K562 (cell line): ENCODE measurements at regions not wholly inside any gene's neighbourhood (a gene's known extent, or its start where the extent isn't known, plus 50 kb on each side); places are given as distances from the start of the nearest gene placed in this dataset.

Experiments
- ATAC-seq: fragments of 200-7000 bp; cut with Tn5 transposase; 3 replicates; pipeline ENCODE4 v1.9.1; 2020; ENCODE audit warnings: moderate library complexity
- BruUV-seq: library from RNA; stranded (reverse); fragments of 400-500 nt; replicated peaks from 2 replicates; lab custom pipeline; 2021; lab: Mats Ljungman, UMichigan
- CTCF ChIA-PET: fragments of 300-600 bp; formaldehyde crosslinking; extraction: SDS; loops from one replicate; lab custom pipeline; 2021; ENCODE audit warnings: low intra/inter-chr PET ratio; lab: Yijun Ruan, JAX
- POLR2A ChIA-PET: fragments of 300-600, 350-650 bp; sonication (Branson Sonifier 250); formaldehyde crosslinking; extraction: SDS; loops from one replicate; lab custom pipeline; 2021; ENCODE audit warnings: antibody characterized with exemption, inconsistent platforms; lab: Yijun Ruan, JAX
- DNase-seq, 4 experiments: peaks; one replicate each; pipeline versions ENCODE4 v3.0.0 to v3.0.0-alpha.2; 2011 to 2018; ENCODE audit warnings: low spot score in 3 of 4, mixed read lengths in 3 of 4; ENCODE audit errors: extremely low read depth in 1 of 4
- FAIRE-seq: peaks from 2 replicates; lab custom pipeline; 2011; peaks lifted over from hg19 to GRCh38; lab: Jason Lieb, UNC
- H2AFZ ChIP-seq: 2 replicates; pipeline ENCODE4 v1.6.0; 2011; ENCODE audit warnings: low read depth, low read length, control low read depth, inconsistent platforms
- H3K27ac ChIP-seq: fragments of 200-600 bp; 3 replicates; pipeline ENCODE4 v1.8.0; 2011; ENCODE audit warnings: low read depth, mild to moderate bottlenecking, control low read depth, inconsistent platforms, low read length, moderate library complexity, mixed read lengths; ENCODE audit errors: extremely low read depth
- H3K27me3 ChIP-seq, 2 experiments: fragments of 300-600 bp in 1 of 2; 2 replicates in 1 of 2; 3 replicates in 1 of 2; pipeline versions ENCODE4 v1.6.0 to v1.8.0; 2011; ENCODE audit warnings: inconsistent platforms in 2 of 2, low read length in 2 of 2, mild to moderate bottlenecking in 1 of 2, mixed read lengths in 1 of 2, moderate library complexity in 1 of 2; ENCODE audit not compliant: control insufficient read depth in 2 of 2, insufficient read depth in 2 of 2
- H3K36me3 ChIP-seq: fragments of 300-600 bp; 3 replicates; pipeline ENCODE4 v1.8.0; 2011; ENCODE audit warnings: mild to moderate bottlenecking, low read length, inconsistent platforms; ENCODE audit not compliant: control insufficient read depth, insufficient read depth
- H3K4me1 ChIP-seq, 2 experiments: fragments of 200-600 bp in 1 of 2; replicated peaks in 1 of 2; 2 replicates in 1 of 2; 3 replicates in 1 of 2; pipeline versions ENCODE4 v1.5.1 to v1.8.0; 2011; ENCODE audit warnings: inconsistent platforms in 2 of 2, low read length in 2 of 2, mild to moderate bottlenecking in 1 of 2, mixed read lengths in 1 of 2, moderate library complexity in 1 of 2; ENCODE audit not compliant: control insufficient read depth in 2 of 2, insufficient read depth in 2 of 2
- H3K4me2 ChIP-seq: 2 replicates; pipeline ENCODE4 v1.6.1; 2011; ENCODE audit warnings: low read length, control low read depth, inconsistent platforms, mixed read lengths; ENCODE audit not compliant: insufficient read depth
- H3K4me3 ChIP-seq: fragments of 200-600 bp; sonication (generic), shearing (Covaris generic); 2 replicates; pipeline ENCODE4 v1.5.1; 2016; ENCODE audit warnings: control low read depth, inconsistent platforms
- H3K79me2 ChIP-seq: fragments of 200-600 bp; 3 replicates; pipeline ENCODE4 v1.8.0; 2011; ENCODE audit warnings: low read length, inconsistent platforms; ENCODE audit not compliant: control insufficient read depth, insufficient read depth
- H3K9ac ChIP-seq, 2 experiments: 2 replicates each; pipeline versions ENCODE4 v1.6.0 to v1.6.1; 2011; ENCODE audit warnings: low read depth in 2 of 2, low read length in 2 of 2, control low read depth in 1 of 2, inconsistent platforms in 1 of 2, mild to moderate bottlenecking in 1 of 2, mixed read lengths in 1 of 2; ENCODE audit not compliant: insufficient read depth in 1 of 2
- H3K9me1 ChIP-seq: one replicate; pipeline ENCODE4 v1.6.0; 2011; ENCODE audit warnings: inconsistent platforms, mild to moderate bottlenecking, low read length, moderate library complexity; ENCODE audit not compliant: control insufficient read depth, insufficient read depth
- H3K9me3 ChIP-seq: replicated peaks from 2 replicates; pipeline ENCODE4 v1.5.1; 2011; ENCODE audit warnings: low read depth, low read length, inconsistent platforms; ENCODE audit not compliant: control insufficient read depth, insufficient read depth
- H4K20me1 ChIP-seq: replicated peaks from 2 replicates; pipeline ENCODE4 v1.6.1; 2011; ENCODE audit warnings: low read length, inconsistent platforms, mixed read lengths; ENCODE audit not compliant: control insufficient read depth, insufficient read depth
- BCL6 ChIP-seq: fragments of 250-450 bp; sonication (Bioruptor Pico); IDR thresholded peaks from 2 replicates; pipeline ENCODE4 v1.4.0; 2020
- BRD4 ChIP-seq: fragments of 200-600 bp; sonication (generic); IDR thresholded peaks from 2 replicates; pipeline ENCODE4 v1.6.1; 2017; ENCODE audit warnings: inconsistent platforms
- CC2D1A ChIP-seq: fragments of 450-650 bp; IDR thresholded peaks from 2 replicates; pipeline ENCODE4 v1.6.1; 2017; ENCODE audit warnings: mild to moderate bottlenecking
- E2F3 ChIP-seq: fragments of 250-450 bp; sonication (Bioruptor Pico); IDR thresholded peaks from 2 replicates; pipeline ENCODE4 v1.4.0; 2020; ENCODE audit warnings: mild to moderate bottlenecking
- EZH2 ChIP-seq: IDR thresholded peaks from 2 replicates; pipeline ENCODE4 v1.6.1; 2012; ENCODE audit warnings: low read depth, mild to moderate bottlenecking, inconsistent platforms, low read length, borderline replicate concordance
- GABPB1 ChIP-seq: sonication (generic); formaldehyde crosslinking; IDR thresholded peaks from 2 replicates; pipeline ENCODE4 v1.8.0; 2022; ENCODE audit warnings: mild to moderate bottlenecking, missing genetic modification reagents
- GATA2 ChIP-seq: sonication (generic); formaldehyde crosslinking; IDR thresholded peaks from 2 replicates; pipeline ENCODE4 v1.4.0; 2020; ENCODE audit warnings: mild to moderate bottlenecking, missing genetic modification reagents
- GATAD2A ChIP-seq: fragments of 450-650 bp; IDR thresholded peaks from 2 replicates; pipeline ENCODE4 v1.6.1; 2017
- GTF2A2 ChIP-seq: IDR thresholded peaks from 2 replicates; pipeline ENCODE4 v1.6.1; 2016; ENCODE audit warnings: mild to moderate bottlenecking, missing genetic modification characterization, missing compliant biosample characterization
- KDM2B ChIP-seq: fragments of 250-450 bp; sonication (Bioruptor Pico); IDR thresholded peaks from 2 replicates; pipeline ENCODE4 v1.8.0; 2021; ENCODE audit warnings: mild to moderate bottlenecking, moderate library complexity
- NFYB ChIP-seq: IDR thresholded peaks from 2 replicates; pipeline ENCODE4 v1.6.1; 2011; ENCODE audit warnings: mild to moderate bottlenecking, moderate library complexity; ENCODE audit not compliant: insufficient read length; ENCODE audit errors: extremely low read depth
- NR0B1 ChIP-seq: fragments of 450-650 bp; IDR thresholded peaks from one replicate; pipeline ENCODE4 v1.6.1; 2018; ENCODE audit warnings: mild to moderate bottlenecking, moderate library complexity; ENCODE audit not compliant: partially characterized antibody
- POLR2G ChIP-seq: fragments of 200-400 bp; formaldehyde crosslinking; IDR thresholded peaks from 2 replicates; pipeline ENCODE4 v1.6.1; 2017; ENCODE audit warnings: low read depth, mild to moderate bottlenecking, antibody characterized with exemption, low read length, moderate library complexity
- ZNF224 ChIP-seq: sonication (generic); formaldehyde crosslinking; IDR thresholded peaks from 2 replicates; pipeline ENCODE4 v1.8.0; 2022; ENCODE audit warnings: mild to moderate bottlenecking, missing genetic modification reagents
- ZSCAN29 ChIP-seq: fragments of 450-650 bp; IDR thresholded peaks from 2 replicates; pipeline ENCODE4 v1.6.1; 2017
- WGBS: fragments of 100-300 bp; shearing (Covaris generic); methylation state at CpG from one replicate; pipeline ENCODE4 v1.1.6; 2016; ENCODE audit warnings: low coverage, mixed read lengths; ENCODE audit not compliant: insufficient coverage; ENCODE audit errors: missing lambda C conversion rate; 5-methylcytosine and 5-hydroxymethylcytosine counted together
- in situ Hi-C: fragments of 300-500 bp; cut with MboI; formaldehyde crosslinking; loops from 4 replicates; pipeline ENCODE4 v1.15.0; 2018; ENCODE audit warnings: inconsistent platforms, mixed read lengths
- intact Hi-C: fragments of 100-400 bp; cut with micrococcal nuclease; formaldehyde crosslinking; loops from 2 replicates; pipeline ENCODE4 v1.14.2; 2022
- TF ChIP-seq, protein P1 (sequence below): sonication (generic); formaldehyde crosslinking; IDR thresholded peaks from 2 replicates; pipeline ENCODE4 v1.4.0; 2020; ENCODE audit warnings: mild to moderate bottlenecking, missing genetic modification reagents
- TF ChIP-seq, protein P2 (sequence below): IDR thresholded peaks from 3 replicates; pipeline ENCODE4 v1.6.1; 2011; ENCODE audit warnings: borderline replicate concordance, mild to moderate bottlenecking; ENCODE audit not compliant: insufficient read length, insufficient read depth
- TF ChIP-seq, protein P3 (sequence below), 2 experiments: fragments of 450-650 bp in 1 of 2; IDR thresholded peaks; 2 replicates each; pipeline ENCODE4 v1.6.1; 2011 to 2017; ENCODE audit warnings: low read depth in 2 of 2, antibody characterized with exemption in 1 of 2, borderline replicate concordance in 1 of 2, low read length in 1 of 2, mild to moderate bottlenecking in 1 of 2, mixed read lengths in 1 of 2; ENCODE audit not compliant: control insufficient read depth in 1 of 2

DNA sequence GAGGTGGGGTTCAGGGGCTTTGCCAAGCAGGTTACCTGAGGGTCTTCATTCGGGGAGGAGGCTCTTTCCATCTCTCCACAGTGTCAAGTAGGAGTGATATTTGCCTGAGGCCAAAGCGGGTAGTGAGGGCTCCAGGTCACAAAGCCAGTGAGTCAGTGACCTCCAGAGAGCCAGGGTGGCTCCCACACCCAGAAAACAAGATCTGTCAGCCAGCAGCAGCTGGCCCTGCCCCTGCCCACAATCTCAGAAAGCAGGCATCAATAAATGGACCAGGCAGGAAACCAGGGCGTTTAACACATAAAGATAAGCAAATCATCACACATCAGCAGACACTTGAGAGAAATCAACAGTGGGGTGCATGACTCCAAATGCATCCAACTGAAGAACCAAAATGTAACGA is 250.8 kb downstream of the CDH26 start:
- H2AFZ ChIP-seq, result no peak overlapping the region
- ATAC-seq (no peak), FAIRE-seq (no peak), DNase-seq (no peak)
- no peaks in the 10 kb centered on the region for H3K36me3 ChIP-seq
- peaks cover 0 to 12% of the 10 kb centered on the region in 2 experiments; a peak in 1 of 5 replicates for H3K27me3 ChIP-seq
- POLR2A ChIA-PET, result no interaction called here
- no peak overlapping the region for H3K4me3 ChIP-seq
- no peaks in the 10 kb centered on the region for H3K9me1 ChIP-seq
- H3K9ac ChIP-seq, result no peak overlapping the region
- intact Hi-C loops (no loop called here), in situ Hi-C loops (loop anchor here (25.0 kb wide), 1 partner anchor 1678 kb away; no protein-coding TSS in a partner anchor)
- H4K20me1 ChIP-seq, result no peaks in the 10 kb centered on the region
- H3K9me3 ChIP-seq, result no peaks in the 10 kb centered on the region
- CTCF ChIA-PET, result no interaction called here
- BruUV-seq, result no TSS peak
- 0% methylated on average over 4 of the region's 4 CpGs for WGBS
- H3K4me1 ChIP-seq, result no peaks in the 10 kb centered on the region
- no peak overlapping the region for H3K4me2 ChIP-seq
- no peaks in the 10 kb centered on the region for H3K79me2 ChIP-seq
- no peak overlapping the region for H3K27ac ChIP-seq
- TF ChIP-seq NR0B1, result no peak
- TF ChIP-seq, protein P1, sequence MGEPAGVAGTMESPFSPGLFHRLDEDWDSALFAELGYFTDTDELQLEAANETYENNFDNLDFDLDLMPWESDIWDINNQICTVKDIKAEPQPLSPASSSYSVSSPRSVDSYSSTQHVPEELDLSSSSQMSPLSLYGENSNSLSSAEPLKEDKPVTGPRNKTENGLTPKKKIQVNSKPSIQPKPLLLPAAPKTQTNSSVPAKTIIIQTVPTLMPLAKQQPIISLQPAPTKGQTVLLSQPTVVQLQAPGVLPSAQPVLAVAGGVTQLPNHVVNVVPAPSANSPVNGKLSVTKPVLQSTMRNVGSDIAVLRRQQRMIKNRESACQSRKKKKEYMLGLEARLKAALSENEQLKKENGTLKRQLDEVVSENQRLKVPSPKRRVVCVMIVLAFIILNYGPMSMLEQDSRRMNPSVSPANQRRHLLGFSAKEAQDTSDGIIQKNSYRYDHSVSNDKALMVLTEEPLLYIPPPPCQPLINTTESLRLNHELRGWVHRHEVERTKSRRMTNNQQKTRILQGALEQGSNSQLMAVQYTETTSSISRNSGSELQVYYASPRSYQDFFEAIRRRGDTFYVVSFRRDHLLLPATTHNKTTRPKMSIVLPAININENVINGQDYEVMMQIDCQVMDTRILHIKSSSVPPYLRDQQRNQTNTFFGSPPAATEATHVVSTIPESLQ, result no peak
- TF ChIP-seq GTF2A2 (tag), result no peak
- TF ChIP-seq, protein P2, sequence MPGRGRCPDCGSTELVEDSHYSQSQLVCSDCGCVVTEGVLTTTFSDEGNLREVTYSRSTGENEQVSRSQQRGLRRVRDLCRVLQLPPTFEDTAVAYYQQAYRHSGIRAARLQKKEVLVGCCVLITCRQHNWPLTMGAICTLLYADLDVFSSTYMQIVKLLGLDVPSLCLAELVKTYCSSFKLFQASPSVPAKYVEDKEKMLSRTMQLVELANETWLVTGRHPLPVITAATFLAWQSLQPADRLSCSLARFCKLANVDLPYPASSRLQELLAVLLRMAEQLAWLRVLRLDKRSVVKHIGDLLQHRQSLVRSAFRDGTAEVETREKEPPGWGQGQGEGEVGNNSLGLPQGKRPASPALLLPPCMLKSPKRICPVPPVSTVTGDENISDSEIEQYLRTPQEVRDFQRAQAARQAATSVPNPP, result no peak
- TF ChIP-seq NFYB, result no peak
- TF ChIP-seq CC2D1A, result no peak
- no peak for TF ChIP-seq BCL6 (CRISPR knock-in tag)
- TF ChIP-seq, protein P3, sequence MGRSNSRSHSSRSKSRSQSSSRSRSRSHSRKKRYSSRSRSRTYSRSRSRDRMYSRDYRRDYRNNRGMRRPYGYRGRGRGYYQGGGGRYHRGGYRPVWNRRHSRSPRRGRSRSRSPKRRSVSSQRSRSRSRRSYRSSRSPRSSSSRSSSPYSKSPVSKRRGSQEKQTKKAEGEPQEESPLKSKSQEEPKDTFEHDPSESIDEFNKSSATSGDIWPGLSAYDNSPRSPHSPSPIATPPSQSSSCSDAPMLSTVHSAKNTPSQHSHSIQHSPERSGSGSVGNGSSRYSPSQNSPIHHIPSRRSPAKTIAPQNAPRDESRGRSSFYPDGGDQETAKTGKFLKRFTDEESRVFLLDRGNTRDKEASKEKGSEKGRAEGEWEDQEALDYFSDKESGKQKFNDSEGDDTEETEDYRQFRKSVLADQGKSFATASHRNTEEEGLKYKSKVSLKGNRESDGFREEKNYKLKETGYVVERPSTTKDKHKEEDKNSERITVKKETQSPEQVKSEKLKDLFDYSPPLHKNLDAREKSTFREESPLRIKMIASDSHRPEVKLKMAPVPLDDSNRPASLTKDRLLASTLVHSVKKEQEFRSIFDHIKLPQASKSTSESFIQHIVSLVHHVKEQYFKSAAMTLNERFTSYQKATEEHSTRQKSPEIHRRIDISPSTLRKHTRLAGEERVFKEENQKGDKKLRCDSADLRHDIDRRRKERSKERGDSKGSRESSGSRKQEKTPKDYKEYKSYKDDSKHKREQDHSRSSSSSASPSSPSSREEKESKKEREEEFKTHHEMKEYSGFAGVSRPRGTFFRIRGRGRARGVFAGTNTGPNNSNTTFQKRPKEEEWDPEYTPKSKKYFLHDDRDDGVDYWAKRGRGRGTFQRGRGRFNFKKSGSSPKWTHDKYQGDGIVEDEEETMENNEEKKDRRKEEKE (IDR thresholded peaks at IDR 0.05; ENCODE audit: borderline replicate concordance in 1 of 2, control insufficient read depth in 1 of 2, low read depth in 2 of 2, low read length in 1 of 2), result no peak
- no peak for TF ChIP-seq E2F3 (CRISPR knock-in tag)
- no peak for TF ChIP-seq EZH2
- TF ChIP-seq POLR2G, result no peak
- TF ChIP-seq GABPB1 (CRISPR knock-in tag), result no peak
- no peak for TF ChIP-seq GATA2 (CRISPR knock-in tag)
- TF ChIP-seq ZSCAN29, result no peak
- TF ChIP-seq ZNF224 (CRISPR knock-in tag), result no peak
- no peak for TF ChIP-seq BRD4
- no peak for TF ChIP-seq GATAD2A
- no peak for TF ChIP-seq KDM2B (CRISPR knock-in tag)
